PFSK-1 (cell line): ENCODE measurements at regions not wholly inside any gene's neighbourhood (a gene's known extent, or its start where the extent isn't known, plus 50 kb on each side); places are given as distances from the start of the nearest gene placed in this dataset.

Experiments
- POLR2AphosphoS5 ChIP-seq: IDR thresholded peaks from 2 replicates; pipeline ENCODE4 v1.6.1; 2012; ENCODE audit warnings: low read depth, mild to moderate bottlenecking, control low read depth, low read length, moderate library complexity
- TF ChIP-seq, protein P1 (sequence below), 2 experiments: IDR thresholded peaks; 2 replicates each; pipeline versions ENCODE4 v1.6.1 to v1.8.0; 2011 to 2012; ENCODE audit warnings: low read depth in 2 of 2, low read length in 2 of 2, control low read depth in 1 of 2, inconsistent platforms in 1 of 2, mild to moderate bottlenecking in 1 of 2, moderate library complexity in 1 of 2; ENCODE audit not compliant: insufficient read depth in 1 of 2

DNA sequence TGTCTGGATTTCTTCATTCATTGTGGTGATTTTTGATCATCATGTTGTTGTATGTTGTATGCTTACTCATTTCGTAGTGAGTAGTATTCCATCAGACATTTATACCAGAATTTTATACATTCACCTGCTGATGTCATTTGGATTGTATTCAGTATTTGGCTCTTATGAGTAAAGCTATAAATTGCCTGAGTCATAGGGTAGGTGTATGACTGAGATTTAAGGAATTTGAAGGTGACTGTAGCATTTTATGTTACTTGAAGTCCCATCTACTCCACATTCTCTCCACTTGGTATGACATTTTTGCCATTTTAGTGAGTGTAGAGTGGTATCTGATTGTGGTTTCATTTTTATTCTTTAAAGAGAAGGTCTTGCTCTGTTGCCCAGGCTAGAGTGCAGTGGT, 548.2 kb downstream of the TBC1D22A start:
- TF ChIP-seq, protein P1, sequence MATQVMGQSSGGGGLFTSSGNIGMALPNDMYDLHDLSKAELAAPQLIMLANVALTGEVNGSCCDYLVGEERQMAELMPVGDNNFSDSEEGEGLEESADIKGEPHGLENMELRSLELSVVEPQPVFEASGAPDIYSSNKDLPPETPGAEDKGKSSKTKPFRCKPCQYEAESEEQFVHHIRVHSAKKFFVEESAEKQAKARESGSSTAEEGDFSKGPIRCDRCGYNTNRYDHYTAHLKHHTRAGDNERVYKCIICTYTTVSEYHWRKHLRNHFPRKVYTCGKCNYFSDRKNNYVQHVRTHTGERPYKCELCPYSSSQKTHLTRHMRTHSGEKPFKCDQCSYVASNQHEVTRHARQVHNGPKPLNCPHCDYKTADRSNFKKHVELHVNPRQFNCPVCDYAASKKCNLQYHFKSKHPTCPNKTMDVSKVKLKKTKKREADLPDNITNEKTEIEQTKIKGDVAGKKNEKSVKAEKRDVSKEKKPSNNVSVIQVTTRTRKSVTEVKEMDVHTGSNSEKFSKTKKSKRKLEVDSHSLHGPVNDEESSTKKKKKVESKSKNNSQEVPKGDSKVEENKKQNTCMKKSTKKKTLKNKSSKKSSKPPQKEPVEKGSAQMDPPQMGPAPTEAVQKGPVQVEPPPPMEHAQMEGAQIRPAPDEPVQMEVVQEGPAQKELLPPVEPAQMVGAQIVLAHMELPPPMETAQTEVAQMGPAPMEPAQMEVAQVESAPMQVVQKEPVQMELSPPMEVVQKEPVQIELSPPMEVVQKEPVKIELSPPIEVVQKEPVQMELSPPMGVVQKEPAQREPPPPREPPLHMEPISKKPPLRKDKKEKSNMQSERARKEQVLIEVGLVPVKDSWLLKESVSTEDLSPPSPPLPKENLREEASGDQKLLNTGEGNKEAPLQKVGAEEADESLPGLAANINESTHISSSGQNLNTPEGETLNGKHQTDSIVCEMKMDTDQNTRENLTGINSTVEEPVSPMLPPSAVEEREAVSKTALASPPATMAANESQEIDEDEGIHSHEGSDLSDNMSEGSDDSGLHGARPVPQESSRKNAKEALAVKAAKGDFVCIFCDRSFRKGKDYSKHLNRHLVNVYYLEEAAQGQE (IDR thresholded peaks at IDR 0.05; ENCODE audit: insufficient read depth in 1 of 2, low read depth in 2 of 2, low read length in 2 of 2), result no peak
- no peak for TF ChIP-seq POLR2AphosphoS5
